ENCODE measurements at regions not wholly inside any gene's neighbourhood (a gene's known extent, or its start where the extent isn't known, plus 50 kb on each side); places are given as distances from the start of the nearest gene placed in this dataset.

- TF ChIP-seq POLR2A (IDR thresholded peaks at IDR 0.05) (no peak), CTCF (IDR thresholded peaks at IDR 0.05) (no peak)
- 66 to 81% methylated on average over 3 of the region's 3 CpGs for WGBS, 2 donors
- no peak for DNase-seq (ENCODE audit: low spot score in 2 of 2)
- intact Hi-C loops (cut with DNase I; ENCODE audit: low total_unique reads): no loop called here
- no peak overlapping the region for H3K4me3 ChIP-seq (ENCODE audit: low read depth, poor library complexity, severe bottlenecking)
Observed at GRCh38 chr2:40831321-40831873, 379.5 kb upstream of the SLC8A1 start.

GRCh38 chr2:40841856-40842255 lies 390.0 kb upstream of the SLC8A1 start:
- DNase-seq (ENCODE audit: low spot score in 2 of 2): no peak
- intact Hi-C loops (cut with DNase I; ENCODE audit: low total_unique reads): no loop called here
- 92 to 94% methylated on average over 2 of the region's 2 CpGs for WGBS, 2 donors
- TF ChIP-seq POLR2A (IDR thresholded peaks at IDR 0.05): no peak
- no peak for TF ChIP-seq CTCF (IDR thresholded peaks at IDR 0.05)
- no peak overlapping the region for H3K4me3 ChIP-seq (ENCODE audit: low read depth, poor library complexity, severe bottlenecking)

- TF ChIP-seq CTCF (IDR thresholded peaks at IDR 0.05) (no peak), POLR2A (IDR thresholded peaks at IDR 0.05) (no peak)
- no peak overlapping the region for H3K4me3 ChIP-seq (ENCODE audit: low read depth, poor library complexity, severe bottlenecking)
- WGBS, 2 donors: 81 to 82% methylated on average over 8 of the region's 8 CpGs
- intact Hi-C loops (cut with DNase I; ENCODE audit: low total_unique reads): no loop called here
- no peak for DNase-seq (ENCODE audit: low spot score in 2 of 2)
Observed at GRCh38 chr2:40844353-40845277, 392.7 kb upstream of the SLC8A1 start.

GRCh38 chr2:40851661-40852060 lies 399.8 kb upstream of the SLC8A1 start:
- no peak overlapping the region for H3K4me3 ChIP-seq (ENCODE audit: low read depth, poor library complexity, severe bottlenecking)
- DNase-seq (ENCODE audit: low spot score in 2 of 2): no peak
- intact Hi-C loops (cut with DNase I; ENCODE audit: low total_unique reads): no loop called here
- TF ChIP-seq CTCF (IDR thresholded peaks at IDR 0.05) (no peak), POLR2A (IDR thresholded peaks at IDR 0.05) (no peak)

GRCh38 chr2:40859617-40860016 lies 407.7 kb upstream of the SLC8A1 start:
- TF ChIP-seq POLR2A (IDR thresholded peaks at IDR 0.05) (no peak), CTCF (IDR thresholded peaks at IDR 0.05) (no peak)
- WGBS, 2 donors: 81 to 91% methylated on average over 1 of the region's 1 CpG
- DNase-seq (ENCODE audit: low spot score in 2 of 2): no peak
- no peak overlapping the region for H3K4me3 ChIP-seq (ENCODE audit: low read depth, poor library complexity, severe bottlenecking)
- intact Hi-C loops (cut with DNase I; ENCODE audit: low total_unique reads): no loop called here
